Gastroesophageal sphincter (tissue), 3 donors: ENCODE measurements at regions not wholly inside any gene's neighbourhood (a gene's known extent, or its start where the extent isn't known, plus 50 kb on each side); places are given as distances from the start of the nearest gene placed in this dataset.

ENCODE experiments used
- EP300 ChIP-seq: sonication (generic); formaldehyde crosslinking; IDR thresholded peaks from one replicate; pipeline ENCODE4 v1.6.1; 2017; ENCODE audit warnings: antibody characterized with exemption, mild to moderate bottlenecking
- POLR2A ChIP-seq, 2 donors: fragments of 450-650 bp; IDR thresholded peaks; one replicate each; pipeline ENCODE4 v1.6.1; 2017; ENCODE audit warnings: antibody characterized with exemption in 2 of 2, mild to moderate bottlenecking in 2 of 2, moderate library complexity in 1 of 2
- POLR2AphosphoS5 ChIP-seq: sonication (generic); formaldehyde crosslinking; IDR thresholded peaks from one replicate; pipeline ENCODE4 v1.6.1; 2017; ENCODE audit warnings: antibody characterized with exemption
- TF ChIP-seq, protein P1 (sequence below), 4 experiments: fragments of 200-600 bp in 2 of 4; fragments of 450-650 bp in 2 of 4; sonication (generic) in 1 of 4; IDR thresholded peaks; one replicate each; pipeline ENCODE4 v1.5.1; 2017 to 2019; ENCODE audit warnings: antibody characterized with exemption in 4 of 4, mild to moderate bottlenecking in 2 of 4, moderate library complexity in 2 of 4

DNA sequence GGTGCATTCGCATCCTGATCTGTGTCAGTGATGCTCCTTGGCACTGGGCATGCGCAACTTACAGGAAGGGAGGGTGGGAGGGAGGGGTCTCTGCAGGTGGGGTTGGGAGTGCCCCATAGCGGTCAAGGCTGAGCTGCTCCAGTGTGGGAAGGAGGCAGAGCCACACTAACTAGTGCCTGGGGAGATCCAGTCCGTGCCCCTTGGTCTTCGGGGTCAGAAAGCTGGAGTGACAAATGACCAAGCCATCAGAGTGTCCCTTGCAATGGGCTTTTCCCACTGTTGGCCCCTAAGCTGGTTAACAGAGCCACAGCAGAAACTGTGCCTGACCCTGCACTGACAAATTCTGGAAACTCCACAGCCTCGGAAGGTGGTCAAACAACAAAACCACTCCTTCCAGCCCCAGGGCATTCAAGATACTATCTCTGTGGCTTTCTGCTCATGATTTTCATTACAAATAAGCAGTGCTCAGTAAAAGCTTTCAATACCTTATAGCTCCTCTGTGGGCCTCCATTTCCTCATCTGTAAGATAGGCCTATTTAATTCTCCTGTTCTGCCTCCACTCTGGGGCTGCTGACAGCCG is 138.1 kb upstream of the UNC5B start:
- TF ChIP-seq, protein P1, sequence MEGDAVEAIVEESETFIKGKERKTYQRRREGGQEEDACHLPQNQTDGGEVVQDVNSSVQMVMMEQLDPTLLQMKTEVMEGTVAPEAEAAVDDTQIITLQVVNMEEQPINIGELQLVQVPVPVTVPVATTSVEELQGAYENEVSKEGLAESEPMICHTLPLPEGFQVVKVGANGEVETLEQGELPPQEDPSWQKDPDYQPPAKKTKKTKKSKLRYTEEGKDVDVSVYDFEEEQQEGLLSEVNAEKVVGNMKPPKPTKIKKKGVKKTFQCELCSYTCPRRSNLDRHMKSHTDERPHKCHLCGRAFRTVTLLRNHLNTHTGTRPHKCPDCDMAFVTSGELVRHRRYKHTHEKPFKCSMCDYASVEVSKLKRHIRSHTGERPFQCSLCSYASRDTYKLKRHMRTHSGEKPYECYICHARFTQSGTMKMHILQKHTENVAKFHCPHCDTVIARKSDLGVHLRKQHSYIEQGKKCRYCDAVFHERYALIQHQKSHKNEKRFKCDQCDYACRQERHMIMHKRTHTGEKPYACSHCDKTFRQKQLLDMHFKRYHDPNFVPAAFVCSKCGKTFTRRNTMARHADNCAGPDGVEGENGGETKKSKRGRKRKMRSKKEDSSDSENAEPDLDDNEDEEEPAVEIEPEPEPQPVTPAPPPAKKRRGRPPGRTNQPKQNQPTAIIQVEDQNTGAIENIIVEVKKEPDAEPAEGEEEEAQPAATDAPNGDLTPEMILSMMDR (IDR thresholded peaks at IDR 0.05): no peak
- TF ChIP-seq POLR2A (IDR thresholded peaks at IDR 0.05) (no peak), POLR2AphosphoS5 (no peak), EP300 (no peak)
